ENCODE measurements at regions not wholly inside any gene's neighbourhood (a gene's known extent, or its start where the extent isn't known, plus 50 kb on each side); places are given as distances from the start of the nearest gene placed in this dataset.

DNA sequence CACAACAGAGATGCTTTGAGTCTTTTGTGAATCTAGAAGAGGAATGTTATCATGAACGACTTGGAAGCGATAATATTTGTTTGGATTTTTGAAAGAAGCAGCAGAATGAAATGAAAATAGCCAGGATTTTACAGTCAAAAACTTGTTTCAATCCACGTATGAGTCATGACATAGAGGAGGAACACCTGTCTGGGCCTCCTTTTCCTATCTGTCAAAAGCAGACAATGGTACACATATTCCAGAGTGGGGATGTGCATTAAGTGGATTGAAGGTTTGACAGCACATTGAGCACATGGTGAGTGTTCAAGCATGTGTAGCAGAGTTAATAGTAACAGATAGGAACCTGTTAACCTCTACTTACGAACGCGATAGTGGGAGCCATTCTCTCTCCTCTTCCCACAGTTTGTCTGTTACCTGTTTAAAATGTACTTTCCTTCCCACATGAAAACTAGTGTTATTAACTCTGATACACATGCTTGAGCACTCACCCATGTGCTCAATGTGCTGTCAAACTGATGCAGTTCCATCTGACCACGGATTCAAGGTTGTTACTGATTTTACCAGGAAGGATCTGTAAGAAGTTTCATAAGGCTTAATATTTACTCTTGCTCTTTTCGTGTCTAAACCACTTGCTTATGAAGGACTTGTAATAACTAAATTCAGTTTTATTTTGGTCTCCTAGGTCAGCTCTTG, 863.4 kb upstream of the SOX11 start:
- no peak for DNase-seq (ENCODE audit: low read depth in 2 of 2)

DNA sequence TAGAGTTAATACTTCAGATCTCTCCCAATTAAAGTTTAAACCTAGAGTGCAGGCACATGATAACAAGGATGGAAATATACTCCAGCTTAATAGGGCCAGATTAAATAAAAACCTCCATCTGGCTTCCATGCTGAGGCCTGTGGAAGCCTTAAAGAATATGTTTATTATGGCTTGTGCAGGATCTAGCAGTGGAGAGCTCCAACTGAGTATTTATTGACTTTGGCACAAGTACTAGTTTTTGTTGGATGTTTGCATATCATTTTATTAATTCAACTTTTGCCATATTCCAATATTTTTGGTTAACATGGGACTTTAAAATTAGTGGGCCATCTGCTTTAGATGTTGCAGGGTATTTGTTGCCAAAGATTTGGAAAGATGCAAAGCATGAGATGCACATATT, 860.4 kb upstream of the SOX11 start:
- DNase-seq (ENCODE audit: low read depth in 2 of 2), result no peak

DNA sequence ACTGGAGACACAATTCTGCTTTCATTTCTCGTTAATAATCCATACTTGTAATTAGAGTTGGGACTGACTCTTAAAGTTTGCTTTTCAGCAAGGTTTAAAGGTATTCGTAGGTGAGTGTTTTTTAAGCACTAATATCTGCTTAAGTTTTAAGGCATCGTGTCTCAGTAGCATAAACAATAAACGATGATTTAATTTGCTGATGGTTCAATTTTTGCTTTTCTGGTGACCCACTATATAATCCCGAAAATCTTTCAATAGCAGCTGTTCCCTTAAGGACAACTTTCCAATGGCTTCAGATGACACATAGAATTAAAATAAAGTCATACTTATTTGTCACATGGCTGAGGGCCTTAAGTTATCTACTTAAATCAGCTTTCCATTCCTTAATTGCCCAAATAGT, 859.5 kb upstream of the SOX11 start:
- DNase-seq (ENCODE audit: low read depth in 2 of 2), result no peak

DNA sequence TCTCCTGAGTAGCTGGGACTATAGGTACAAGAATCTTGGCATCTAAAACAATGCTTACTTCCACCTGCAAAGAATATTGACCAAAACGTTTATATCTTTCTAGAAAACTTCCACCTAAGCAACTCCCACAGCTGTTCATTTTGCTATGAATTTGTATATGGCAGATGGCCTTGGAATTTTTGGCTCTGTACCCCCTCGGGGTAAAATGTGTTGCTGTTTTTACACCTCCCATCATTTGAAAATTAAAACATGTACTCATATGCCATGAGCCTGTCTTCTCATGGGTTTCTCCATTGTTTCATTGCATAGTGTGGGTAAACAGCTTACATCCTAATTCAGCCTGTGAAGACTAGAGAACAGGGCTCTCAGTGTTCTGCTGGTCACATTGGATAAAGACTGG, 853.6 kb upstream of the SOX11 start:
- no peak for DNase-seq (ENCODE audit: low read depth in 2 of 2)

DNA sequence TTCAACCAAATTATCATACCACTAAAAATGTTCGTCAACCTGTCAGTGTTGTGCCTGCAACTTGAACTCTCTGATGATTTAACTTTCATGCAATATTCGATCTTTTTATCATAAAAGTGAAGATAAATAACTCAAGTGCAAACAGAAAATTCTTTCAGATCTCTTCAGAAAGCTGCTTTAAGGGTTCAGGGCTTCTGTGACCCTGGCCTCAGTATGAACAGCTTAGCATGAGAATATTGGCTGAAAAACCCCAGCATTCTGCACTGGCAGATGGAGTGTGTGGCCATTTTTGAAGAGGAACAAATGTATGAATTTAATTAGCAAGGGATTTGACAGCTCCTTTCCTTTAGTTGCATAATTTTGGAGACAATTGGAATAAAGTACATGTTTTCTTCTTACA, 851.4 kb upstream of the SOX11 start:
- no peak for DNase-seq (ENCODE audit: low read depth in 2 of 2)

DNA sequence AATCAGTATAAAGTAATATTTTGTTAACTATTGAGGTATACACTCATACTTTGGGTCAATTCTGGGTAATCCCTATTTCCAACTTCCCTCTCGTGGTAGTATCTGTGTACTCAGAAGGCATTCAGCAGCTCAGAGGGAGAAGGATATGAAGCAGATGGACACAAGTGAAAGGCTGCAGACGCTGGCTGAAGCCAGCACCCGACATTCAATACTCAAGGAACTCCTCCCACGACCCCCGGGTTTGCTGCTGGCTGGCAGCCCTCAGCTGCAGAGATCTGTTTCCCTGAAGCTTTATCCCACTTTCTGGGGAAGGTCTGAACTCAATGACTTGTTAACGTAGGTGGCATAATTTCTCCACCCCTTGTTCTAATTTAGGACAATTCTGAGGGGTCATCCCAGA, 847.3 kb upstream of the SOX11 start:
- no peak for DNase-seq (ENCODE audit: low read depth in 2 of 2)

DNA sequence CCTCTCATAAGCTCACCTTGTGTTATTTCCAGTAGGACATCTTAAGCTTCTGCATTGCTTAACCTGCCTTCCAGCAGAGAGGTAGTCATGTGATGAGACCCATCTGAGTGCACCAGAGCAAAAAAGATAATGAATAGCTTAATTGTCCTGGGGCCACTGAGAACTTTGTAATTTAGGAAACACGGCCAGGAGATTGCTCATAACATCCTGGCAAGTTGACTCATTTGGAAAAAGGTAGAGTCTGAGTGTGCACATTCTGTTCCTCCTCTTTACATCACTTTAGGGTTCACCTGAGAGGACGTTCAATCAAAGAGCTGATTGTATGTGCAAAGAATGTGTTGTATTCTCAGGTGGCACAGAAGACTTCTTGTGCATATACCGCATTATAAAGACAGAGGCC, 830.2 kb upstream of the SOX11 start:
- no peak for DNase-seq (ENCODE audit: low read depth in 2 of 2)

DNA sequence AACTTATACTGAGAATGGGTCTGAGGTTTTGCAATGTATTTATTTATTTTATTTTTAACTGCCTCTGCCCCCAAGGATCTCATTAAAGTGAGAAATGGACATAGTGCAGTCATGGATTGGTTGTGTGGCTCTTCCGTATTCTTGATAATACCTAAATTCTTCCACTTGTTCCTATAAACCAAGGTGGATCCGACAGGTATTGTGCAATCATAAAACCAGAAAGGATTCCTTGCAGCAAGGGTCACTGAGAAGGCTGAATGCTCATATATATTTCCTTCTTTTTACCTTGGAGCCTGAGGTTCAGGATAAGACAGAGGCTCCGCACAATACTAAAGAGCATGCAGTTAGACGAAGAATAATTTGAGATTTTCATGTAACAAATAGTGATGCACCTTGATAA, 826.0 kb upstream of the SOX11 start:
- DNase-seq (ENCODE audit: low read depth in 2 of 2), result no peak

DNA sequence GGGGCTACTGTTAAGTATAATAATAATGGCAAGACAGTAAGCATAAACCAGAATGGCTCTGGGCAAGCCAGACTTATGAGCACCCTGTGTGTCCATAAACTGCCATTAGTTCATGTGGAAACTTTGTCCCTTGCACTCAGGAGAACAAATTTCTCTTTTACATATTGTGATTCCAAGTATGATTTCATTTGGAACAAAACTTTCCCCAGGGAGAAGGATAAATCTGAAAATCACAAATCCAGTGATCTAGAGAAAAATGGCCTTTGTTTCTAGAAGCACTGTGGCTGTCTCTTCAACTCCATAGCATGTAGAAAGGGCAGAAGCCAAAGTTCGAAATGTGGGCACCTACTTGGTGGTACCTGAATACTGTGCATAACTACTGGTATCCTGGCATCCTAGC, 823.7 kb upstream of the SOX11 start:
- DNase-seq (ENCODE audit: low read depth in 2 of 2), result no peak

DNA sequence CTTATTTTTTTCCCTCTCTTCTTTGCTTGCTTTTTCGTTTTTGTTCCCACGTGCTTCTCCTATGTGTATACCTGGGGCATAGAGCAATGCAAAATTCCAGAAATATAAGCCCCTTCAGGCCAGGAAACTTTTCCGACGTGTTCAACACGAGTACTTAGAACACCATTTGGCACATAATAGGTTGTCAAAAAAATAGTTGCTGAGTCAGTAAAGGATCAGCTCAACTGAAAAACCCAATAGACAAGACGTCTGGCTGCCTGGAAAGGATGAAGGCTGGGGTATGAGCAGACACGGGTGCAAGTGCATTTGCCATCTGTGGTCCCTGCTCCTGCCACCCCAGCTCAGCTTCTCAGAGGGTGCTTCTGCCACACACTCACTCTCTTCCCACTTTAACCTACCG, 823.0 kb upstream of the SOX11 start:
- no peak for DNase-seq (ENCODE audit: low read depth in 2 of 2)

DNA sequence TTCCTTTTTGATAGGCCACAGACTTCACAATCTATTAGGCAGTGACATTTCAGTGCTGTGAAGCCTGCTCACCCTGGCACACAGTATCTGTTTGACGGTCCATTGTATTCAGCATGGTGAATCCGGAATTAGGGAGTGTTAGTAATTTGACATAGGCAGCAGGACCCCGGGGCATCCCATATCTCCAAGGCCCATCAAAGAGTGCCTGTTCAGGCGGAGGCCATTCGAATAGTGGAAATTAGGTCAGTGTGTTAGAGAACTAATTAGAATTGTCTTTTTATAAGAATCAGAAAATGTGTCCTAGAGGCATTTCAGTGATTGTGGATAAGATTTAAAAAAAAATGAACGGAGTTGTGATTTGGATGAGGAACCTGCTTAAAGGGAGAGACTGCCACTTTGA, 818.8 kb upstream of the SOX11 start:
- no peak for DNase-seq (ENCODE audit: low read depth in 2 of 2)

DNA sequence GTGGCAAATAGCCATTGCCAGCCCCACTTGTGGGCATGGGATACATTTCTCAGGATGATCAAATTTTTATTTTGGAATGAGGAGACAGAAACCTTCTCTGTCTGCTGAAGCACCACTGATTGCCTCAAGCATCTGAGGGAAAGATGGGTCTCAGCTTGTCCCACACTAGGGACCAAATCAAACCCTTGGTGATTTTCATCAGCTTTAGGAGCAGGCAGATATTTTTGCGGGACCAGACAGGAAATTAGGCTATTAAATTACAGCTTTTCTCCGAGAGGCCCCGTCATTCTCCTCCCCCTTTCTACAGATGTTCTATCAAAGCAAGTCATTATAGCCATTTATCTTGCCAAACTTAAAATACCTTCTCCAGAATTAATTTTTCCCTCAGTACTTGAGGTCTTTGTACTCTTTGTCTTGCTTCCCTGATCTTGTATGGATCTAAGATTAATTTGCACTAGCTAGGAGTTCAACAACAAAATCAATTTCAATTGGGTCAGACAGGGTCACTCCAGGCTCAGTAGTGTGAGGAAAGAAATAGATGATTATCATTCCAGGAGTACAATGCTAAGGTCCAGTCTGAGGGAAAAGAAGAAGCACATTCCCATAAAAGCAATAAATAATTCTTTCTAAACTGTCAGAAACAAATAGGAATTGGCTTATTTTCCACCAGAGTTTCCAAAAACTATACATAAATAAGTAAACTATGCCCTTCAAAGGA, 818.1 kb upstream of the SOX11 start:
- no peak for DNase-seq (ENCODE audit: low read depth in 2 of 2)

DNA sequence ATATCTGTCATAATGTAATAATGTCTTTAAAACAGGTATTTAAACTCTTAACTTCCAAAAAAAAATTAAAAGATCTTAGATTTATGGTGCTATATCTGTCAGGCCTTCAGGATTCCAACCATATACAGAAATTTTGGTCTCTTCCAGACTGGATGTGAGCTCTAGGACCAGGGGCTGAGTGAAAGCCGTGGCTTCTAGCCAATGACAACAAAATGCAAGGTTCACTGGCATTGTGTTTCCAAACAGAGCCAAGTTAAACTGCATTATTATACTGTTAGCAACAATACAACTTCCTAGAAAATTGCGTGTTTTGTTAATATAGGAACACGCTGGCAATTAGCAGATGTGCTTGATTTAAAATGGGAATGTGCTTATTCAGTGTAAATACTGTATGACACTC, 809.8 kb upstream of the SOX11 start:
- DNase-seq (ENCODE audit: low read depth in 2 of 2), result peak in 1 of 2 donors; percentile 1

DNA sequence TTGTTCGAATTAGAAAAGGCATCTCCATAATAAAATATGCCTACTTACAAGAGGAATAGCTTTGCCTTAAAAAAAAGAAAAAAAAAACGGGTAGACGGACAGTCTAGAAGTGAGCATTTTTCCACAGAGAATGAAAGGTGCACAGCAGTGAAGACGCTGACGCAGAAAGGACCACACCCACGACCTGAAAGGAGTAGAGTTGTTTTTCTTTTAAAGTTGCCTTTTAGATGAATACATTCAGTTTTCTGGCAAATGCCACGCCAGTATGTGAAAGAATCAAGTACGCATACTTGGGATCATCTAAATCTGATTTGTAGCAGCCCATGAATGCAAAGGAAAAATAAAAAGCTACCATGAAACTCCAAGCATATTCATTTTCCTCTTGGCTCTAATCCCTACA, 809.2 kb upstream of the SOX11 start:
- no peak for DNase-seq (ENCODE audit: low read depth in 2 of 2)

DNA sequence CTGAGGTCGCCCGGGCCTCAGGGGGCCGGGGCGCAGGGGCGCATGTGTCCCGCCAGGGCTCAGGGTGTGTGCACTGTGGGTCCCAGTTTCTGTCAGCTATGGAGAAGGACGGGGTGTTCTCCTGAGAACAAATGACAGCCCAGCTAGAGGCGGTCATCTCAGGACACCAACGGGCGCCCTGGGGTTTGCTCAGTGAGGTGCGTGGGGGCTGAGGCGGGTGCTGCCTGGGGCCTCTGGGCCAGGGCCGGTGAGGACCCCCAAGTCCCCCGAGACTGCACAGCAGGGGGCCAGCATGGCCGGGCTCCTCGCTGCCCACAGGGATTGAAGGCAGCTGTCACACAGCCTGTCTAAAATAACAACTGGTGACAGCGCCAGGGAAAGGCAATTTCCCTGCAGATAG, 808.8 kb upstream of the SOX11 start:
- no peak for DNase-seq (ENCODE audit: low read depth in 2 of 2)

DNA sequence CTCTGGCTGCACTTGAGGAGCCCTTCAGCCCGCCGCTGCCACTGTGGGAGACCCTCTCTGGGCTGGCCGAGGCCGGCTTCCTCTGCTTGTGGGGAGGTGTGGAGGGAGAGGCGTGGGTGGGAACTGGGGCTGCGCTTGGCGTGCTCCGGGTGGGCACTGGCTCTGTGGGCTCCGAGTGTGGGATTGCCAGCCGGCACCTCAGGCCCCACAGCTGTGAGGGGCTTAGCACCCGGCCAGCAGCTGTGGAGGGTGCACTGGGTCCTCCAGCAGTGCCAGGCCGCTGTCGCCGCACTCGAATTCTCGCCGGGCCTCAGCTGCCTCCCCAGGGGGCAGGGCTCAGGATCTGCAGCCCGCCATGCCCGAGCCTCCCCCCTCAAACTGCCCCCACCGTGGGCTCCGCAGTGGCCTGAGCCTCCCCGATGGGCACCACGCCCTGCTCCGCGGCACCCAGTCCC, 808.0 kb upstream of the SOX11 start:
- no peak for DNase-seq (ENCODE audit: low read depth in 2 of 2)

DNA sequence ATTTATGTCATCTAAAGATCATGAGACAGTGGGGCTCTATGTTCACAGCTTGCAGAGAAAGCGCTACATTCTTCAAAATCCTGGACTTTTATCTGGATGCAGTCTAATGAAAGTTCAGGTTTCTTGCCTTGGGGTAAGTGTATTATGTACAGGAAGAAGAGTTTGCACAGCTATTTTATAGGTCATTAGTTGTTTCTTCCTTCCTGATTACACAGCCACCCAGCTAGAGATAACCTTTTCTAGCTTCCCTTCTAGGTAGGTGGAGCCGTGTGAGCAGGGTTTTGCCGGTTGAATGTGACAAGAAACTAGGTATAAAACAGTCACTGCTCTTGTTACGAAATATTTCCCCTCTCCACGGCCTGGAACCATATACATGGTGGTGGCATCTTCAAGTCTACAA, 800.8 kb upstream of the SOX11 start:
- no peak for DNase-seq (ENCODE audit: low read depth in 2 of 2)

DNA sequence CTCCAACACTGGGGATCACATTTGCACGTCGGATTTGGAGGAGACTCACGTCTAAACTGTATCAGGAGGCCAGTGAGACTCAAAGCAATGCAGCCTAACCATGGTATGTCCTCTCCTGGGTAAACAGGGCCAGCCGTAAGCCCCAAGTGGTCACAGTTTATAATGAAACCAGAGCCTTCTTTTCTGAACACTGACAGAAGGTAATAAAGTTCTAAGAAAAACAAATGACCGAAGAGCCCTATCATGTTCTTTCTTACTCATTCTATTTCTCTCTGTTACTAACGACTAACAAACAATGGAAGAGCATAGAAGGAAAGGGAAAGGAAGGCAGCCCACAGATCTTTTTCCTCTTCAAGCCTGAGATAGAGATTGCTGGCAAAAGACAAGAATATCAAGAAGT, 796.8 kb upstream of the SOX11 start:
- no peak for DNase-seq (ENCODE audit: low read depth in 2 of 2)

DNA sequence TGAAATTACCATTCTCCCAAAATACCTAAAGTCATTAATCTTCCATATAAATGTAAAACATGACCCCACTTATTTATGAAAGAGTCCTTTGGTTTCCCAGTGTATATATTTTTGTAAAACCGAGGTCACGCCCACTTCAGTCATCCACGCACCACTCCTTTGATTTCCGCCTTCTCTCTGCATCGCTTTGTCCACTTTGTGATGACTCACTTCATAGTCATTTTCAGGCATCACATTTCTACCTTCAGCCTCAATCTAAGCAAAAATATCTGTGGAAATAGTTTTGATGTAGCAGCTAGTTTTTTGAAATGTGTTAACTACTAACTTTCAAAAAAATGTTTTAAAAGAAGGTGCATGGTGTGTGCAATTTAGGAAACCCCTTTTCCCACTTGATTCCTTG, 793.5 kb upstream of the SOX11 start:
- no peak for DNase-seq (ENCODE audit: low read depth in 2 of 2)

DNA sequence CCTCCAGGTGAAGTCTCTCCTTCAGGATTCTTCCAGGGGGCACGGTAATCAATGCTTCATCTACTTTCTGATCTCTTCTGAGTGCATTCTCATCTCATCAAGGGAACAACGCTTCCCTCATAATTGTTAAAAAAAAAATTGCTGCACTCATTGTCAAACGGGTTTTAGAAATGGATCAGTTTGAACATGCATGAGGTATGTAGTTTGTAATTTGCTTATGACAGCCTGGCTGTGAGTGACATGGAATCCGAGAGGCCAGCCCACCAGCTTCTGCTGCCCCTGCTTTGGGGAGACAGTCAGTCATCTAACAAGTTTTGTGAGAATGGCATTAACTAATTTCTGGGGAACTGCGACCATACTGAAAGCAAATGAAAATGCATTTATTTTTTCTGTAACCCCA, 791.9 kb upstream of the SOX11 start:
- no peak for DNase-seq (ENCODE audit: low read depth in 2 of 2)

DNA sequence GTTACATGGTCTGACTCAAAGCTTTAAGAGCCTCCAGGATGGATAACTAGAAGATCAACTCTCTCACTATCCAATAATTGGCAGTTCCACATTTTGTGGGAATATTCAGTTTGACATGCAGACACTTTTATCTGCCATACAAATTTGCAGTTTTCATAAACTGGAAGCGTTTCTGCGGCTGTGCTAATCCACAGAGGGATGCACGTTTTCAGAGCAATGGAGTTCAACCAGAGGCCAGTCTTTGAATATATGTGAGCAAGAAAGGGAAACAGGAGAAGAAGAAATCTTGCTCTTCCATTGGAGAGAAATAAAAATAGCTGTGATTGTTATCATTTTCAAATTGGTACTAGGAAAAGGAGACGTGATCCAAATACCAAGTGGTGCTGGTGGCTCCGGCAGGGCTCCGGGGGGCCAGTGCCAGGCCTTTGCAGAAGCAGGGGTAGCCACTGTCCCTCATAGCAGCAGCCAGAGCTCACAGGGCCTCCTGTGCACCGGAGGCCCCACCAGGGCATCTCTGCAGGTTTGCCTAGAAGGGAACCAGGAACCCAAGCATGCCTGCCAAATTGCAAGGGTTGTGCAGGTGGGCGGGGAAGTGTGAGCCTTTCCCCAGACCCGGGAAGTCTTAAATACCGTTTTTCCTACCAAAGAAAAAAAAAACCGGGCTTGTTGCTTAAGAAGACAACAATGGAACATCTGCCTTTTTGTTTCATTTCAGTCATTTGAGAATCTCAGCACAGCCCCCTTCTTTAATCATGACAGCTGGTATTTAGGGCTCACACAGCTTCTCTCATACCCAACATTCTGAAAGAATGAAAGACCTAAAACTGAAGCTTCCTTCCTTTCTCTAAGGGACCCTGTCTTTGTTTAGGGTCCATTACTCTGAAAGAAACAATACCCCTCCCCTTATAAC, 791.1 kb upstream of the SOX11 start:
- no peak for DNase-seq (ENCODE audit: low read depth in 2 of 2)

DNA sequence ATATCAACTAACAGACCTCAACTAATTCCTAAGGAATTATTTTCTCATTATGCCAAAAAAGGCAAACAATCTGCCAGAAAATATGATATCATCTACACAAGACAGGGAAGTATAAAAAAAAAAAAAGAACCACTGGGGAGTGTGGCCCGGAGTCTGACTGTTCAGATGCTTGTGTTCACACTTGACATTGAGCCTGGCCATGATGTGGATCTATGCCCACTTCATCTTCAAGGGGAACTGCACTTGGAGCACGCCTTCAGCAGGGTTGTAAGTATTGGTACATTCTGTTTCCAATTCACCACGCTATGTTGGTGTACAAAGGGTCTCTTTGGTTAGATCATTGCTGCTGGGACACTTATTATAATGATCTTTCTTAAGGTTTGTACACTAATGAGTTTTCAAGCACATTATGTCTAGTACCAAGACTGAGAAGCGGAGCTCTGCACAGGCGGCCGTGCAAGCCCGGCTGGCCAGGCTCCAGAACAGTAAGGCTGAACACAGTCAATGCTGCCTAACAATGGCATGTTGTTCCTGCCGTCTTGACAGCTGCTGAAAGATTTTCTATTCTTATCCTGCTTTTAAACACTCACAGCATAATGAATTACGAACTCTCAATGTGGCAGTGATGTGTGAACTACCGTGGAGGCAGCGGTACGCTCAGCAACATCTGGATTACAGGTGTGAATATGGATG, 788.4 kb upstream of the SOX11 start:
- DNase-seq (ENCODE audit: low read depth in 2 of 2), result no peak

All from lung microvascular endothelial cell (primary cell).